OCI-LY1 (cell line): ENCODE measurements at regions not wholly inside any gene's neighbourhood (a gene's known extent, or its start where the extent isn't known, plus 50 kb on each side); places are given as distances from the start of the nearest gene placed in this dataset.

Source experiments
- H2AFZ ChIP-seq: fragments of 200-600 bp; sonication (generic), shearing (Covaris generic); 2 replicates; pipeline ENCODE4 v1.6.0; 2014; ENCODE audit warnings: antibody characterized with exemption, mild to moderate bottlenecking, low read length
- H3F3A ChIP-seq: fragments of 200-600 bp; sonication (generic), shearing (Covaris generic); 2 replicates; pipeline ENCODE4 v1.6.0; 2014; ENCODE audit warnings: mild to moderate bottlenecking, antibody characterized with exemption, low read length, moderate library complexity; ENCODE audit not compliant: insufficient read depth
- H3K27ac ChIP-seq: fragments of 200-600 bp; sonication (generic); 2 replicates; pipeline ENCODE4 v1.5.1; 2014; ENCODE audit warnings: low read length, mixed run types, mild to moderate bottlenecking, low read depth; ENCODE audit not compliant: poor library complexity, severe bottlenecking
- H3K27me3 ChIP-seq: fragments of 200-600 bp; sonication (generic); 2 replicates; pipeline ENCODE4 v1.6.0; 2014; ENCODE audit warnings: antibody characterized with exemption, mild to moderate bottlenecking, low read length, moderate library complexity; ENCODE audit not compliant: insufficient read depth
- H3K36me3 ChIP-seq: fragments of 200-600 bp; sonication (generic); 2 replicates; pipeline ENCODE4 v1.6.1; 2014; ENCODE audit warnings: mild to moderate bottlenecking, antibody characterized with exemption, low read length, moderate library complexity, mixed read lengths; ENCODE audit not compliant: insufficient read depth
- H3K4me1 ChIP-seq: fragments of 200-600 bp; sonication (generic); 2 replicates; pipeline ENCODE4 v1.5.1; 2014; ENCODE audit warnings: mild to moderate bottlenecking, low read length, moderate library complexity; ENCODE audit not compliant: insufficient read depth, severe bottlenecking
- H3K4me2 ChIP-seq: fragments of 200-600 bp; sonication (generic), shearing (Covaris generic); 2 replicates; pipeline ENCODE4 v1.6.1; 2014; ENCODE audit warnings: low read length
- H3K4me3 ChIP-seq: fragments of 200-600 bp; sonication (generic); 2 replicates; pipeline ENCODE4 v1.5.1; 2014; ENCODE audit warnings: low read length, low read depth, mild to moderate bottlenecking, mixed read lengths; ENCODE audit not compliant: poor library complexity, severe bottlenecking
- H3K79me2 ChIP-seq: fragments of 200-600 bp; shearing (Covaris generic); 2 replicates; pipeline ENCODE4 v1.6.1; 2016; ENCODE audit warnings: mixed run types, low read length, mixed read lengths; ENCODE audit not compliant: insufficient read depth
- H3K9ac ChIP-seq: fragments of 200-600 bp; sonication (generic), shearing (Covaris generic); 2 replicates; pipeline ENCODE4 v1.6.1; 2014; ENCODE audit warnings: mild to moderate bottlenecking, low read length, mixed read lengths
- H3K9me2 ChIP-seq: fragments of 200-600 bp; sonication (generic), shearing (Covaris generic); 2 replicates; pipeline ENCODE4 v1.6.1; 2014; ENCODE audit warnings: low read depth, mild to moderate bottlenecking, low read length, mixed read lengths
- H3K9me3 ChIP-seq: fragments of 200-600 bp; shearing (Covaris generic); 2 replicates; pipeline ENCODE4 v1.6.1; 2014; ENCODE audit warnings: low read length, mixed read lengths
- H4K20me1 ChIP-seq: fragments of 200-600 bp; sonication (generic), shearing (Covaris generic); 2 replicates; pipeline ENCODE4 v1.6.0; 2016; ENCODE audit warnings: mild to moderate bottlenecking, low read length; ENCODE audit not compliant: insufficient read depth
- EZH2 ChIP-seq: fragments of 200-600 bp; sonication (generic), shearing (Covaris generic); IDR thresholded peaks from 2 replicates; pipeline ENCODE4 v1.8.0; 2017; ENCODE audit warnings: borderline replicate concordance, mixed run types, mild to moderate bottlenecking, antibody characterized with exemption, low read length, moderate library complexity, mixed read lengths
- TF ChIP-seq, protein P1 (sequence below): fragments of 200-600 bp; sonication (generic), shearing (Covaris generic); IDR thresholded peaks from 2 replicates; pipeline ENCODE4 v1.5.1; 2017; ENCODE audit warnings: mild to moderate bottlenecking, antibody characterized with exemption, low read length, moderate library complexity, mixed read lengths

GRCh38 chr7:45973725-45974532, 52.9 kb upstream of the IGFBP3 start:
- H3K4me1 ChIP-seq, result no peaks in the 10 kb centered on the region
- H3F3A ChIP-seq, result no peaks in the 10 kb centered on the region
- no peaks in the 10 kb centered on the region for H4K20me1 ChIP-seq
- no peaks in the 10 kb centered on the region for H3K9me3 ChIP-seq
- H3K27me3 ChIP-seq, result no peaks in the 10 kb centered on the region
- no peak overlapping the region for H3K27ac ChIP-seq
- TF ChIP-seq, protein P1, sequence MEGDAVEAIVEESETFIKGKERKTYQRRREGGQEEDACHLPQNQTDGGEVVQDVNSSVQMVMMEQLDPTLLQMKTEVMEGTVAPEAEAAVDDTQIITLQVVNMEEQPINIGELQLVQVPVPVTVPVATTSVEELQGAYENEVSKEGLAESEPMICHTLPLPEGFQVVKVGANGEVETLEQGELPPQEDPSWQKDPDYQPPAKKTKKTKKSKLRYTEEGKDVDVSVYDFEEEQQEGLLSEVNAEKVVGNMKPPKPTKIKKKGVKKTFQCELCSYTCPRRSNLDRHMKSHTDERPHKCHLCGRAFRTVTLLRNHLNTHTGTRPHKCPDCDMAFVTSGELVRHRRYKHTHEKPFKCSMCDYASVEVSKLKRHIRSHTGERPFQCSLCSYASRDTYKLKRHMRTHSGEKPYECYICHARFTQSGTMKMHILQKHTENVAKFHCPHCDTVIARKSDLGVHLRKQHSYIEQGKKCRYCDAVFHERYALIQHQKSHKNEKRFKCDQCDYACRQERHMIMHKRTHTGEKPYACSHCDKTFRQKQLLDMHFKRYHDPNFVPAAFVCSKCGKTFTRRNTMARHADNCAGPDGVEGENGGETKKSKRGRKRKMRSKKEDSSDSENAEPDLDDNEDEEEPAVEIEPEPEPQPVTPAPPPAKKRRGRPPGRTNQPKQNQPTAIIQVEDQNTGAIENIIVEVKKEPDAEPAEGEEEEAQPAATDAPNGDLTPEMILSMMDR, result no peak
- no peak for TF ChIP-seq EZH2
- no peaks in the 10 kb centered on the region for H3K9me2 ChIP-seq
- H3K36me3 ChIP-seq, result no peaks in the 10 kb centered on the region
- H3K4me2 ChIP-seq, result no peak overlapping the region
- H3K9ac ChIP-seq, result no peak overlapping the region
- H3K4me3 ChIP-seq, result no peak overlapping the region
- H3K79me2 ChIP-seq, result no peaks in the 10 kb centered on the region
- H2AFZ ChIP-seq, result no peak overlapping the region

DNA sequence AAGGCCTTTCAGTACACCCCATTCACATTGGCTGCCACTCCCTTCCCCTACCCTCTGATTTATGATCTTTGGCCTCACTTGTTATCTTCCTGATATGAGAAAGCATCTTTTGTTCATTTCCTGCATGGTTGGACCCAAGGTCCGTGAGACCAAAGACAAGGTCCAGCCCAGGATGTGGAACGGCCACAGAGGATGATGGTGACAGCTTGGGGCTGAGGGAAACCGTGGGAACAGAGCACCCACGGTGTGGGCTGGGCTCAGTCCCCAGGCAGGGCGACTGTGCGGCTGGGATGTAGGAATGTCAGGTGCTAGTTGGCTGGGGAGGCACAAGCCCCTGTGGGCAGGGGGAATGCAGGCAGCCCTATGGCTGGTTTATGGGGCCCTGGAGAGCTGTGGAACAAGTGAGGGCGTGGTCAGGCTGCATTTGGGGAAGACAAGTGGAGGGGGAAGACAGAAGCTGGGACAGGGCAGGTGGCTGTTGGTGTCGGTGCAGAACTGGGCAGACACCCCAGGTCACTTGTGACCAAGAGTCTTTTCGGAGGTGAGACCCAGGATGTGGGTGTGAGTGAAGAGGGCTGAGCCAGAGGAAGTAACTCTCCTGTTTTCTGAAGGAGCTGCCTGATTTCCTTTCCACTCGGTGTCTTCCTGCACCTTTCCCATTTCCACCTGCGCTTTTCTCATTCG, 51.7 kb upstream of the IGFBP3 start:
- TF ChIP-seq EZH2, result no peak
- TF ChIP-seq, protein P1, result no peak
- Histone ChIP-seq H3K9me3 (no peaks in the 10 kb centered on the region), H3K27ac (no peak overlapping the region), H3K36me3 (no peaks in the 10 kb centered on the region), H3K4me1 (no peaks in the 10 kb centered on the region), H3K4me3 (no peak overlapping the region), H3K4me2 (no peak overlapping the region), H3K27me3 (no peaks in the 10 kb centered on the region), H3K9me2 (no peaks in the 10 kb centered on the region), H2AFZ (no peak overlapping the region), H3K9ac (no peak overlapping the region), H3F3A (no peaks in the 10 kb centered on the region), H4K20me1 (no peaks in the 10 kb centered on the region), H3K79me2 (no peaks in the 10 kb centered on the region)

GRCh38 chr7:45971661-45972175, 50.6 kb upstream of the IGFBP3 start:
- Histone ChIP-seq H2AFZ (no peak overlapping the region), H3K36me3 (no peaks in the 10 kb centered on the region), H4K20me1 (no peaks in the 10 kb centered on the region), H3K9me3 (no peaks in the 10 kb centered on the region), H3K4me1 (no peaks in the 10 kb centered on the region), H3K4me3 (no peak overlapping the region), H3K79me2 (no peaks in the 10 kb centered on the region), H3K27me3 (no peaks in the 10 kb centered on the region), H3K9ac (no peak overlapping the region), H3K9me2 (no peaks in the 10 kb centered on the region), H3K27ac (no peak overlapping the region), H3K4me2 (no peak overlapping the region), H3F3A (no peaks in the 10 kb centered on the region)
- TF ChIP-seq, protein P1, result no peak
- no peak for TF ChIP-seq EZH2
